Central memory CD8-positive, alpha-beta T cell (primary cell): ENCODE measurements at regions not wholly inside any gene's neighbourhood (a gene's known extent, or its start where the extent isn't known, plus 50 kb on each side); places are given as distances from the start of the nearest gene placed in this dataset.

Source experiments
- ATAC-seq: fragments of 150-1000 bp; cut with Tn5 transposase; replicated peaks from 2 replicates; pipeline ENCODE4 v1.10.0; 2022; ENCODE audit warnings: mild to moderate bottlenecking, moderate FRiP score, moderate number of reproducible peaks; ENCODE audit not compliant: poor library complexity, severe bottlenecking; ENCODE audit errors: extremely low read depth
- DNase-seq, 2 donors: peaks; one replicate each; pipeline ENCODE4 v3.0.0; 2021; ENCODE audit warnings: low spot score in 2 of 2
- H3K27ac Mint-ChIP-seq: one replicate; pipeline ENCODE4 v1.8.0; 2022; ENCODE audit warnings: low read depth, mild to moderate bottlenecking, moderate library complexity, mixed read lengths
- H3K27me3 Mint-ChIP-seq: one replicate; pipeline ENCODE4 v1.8.0; 2022; ENCODE audit warnings: mixed read lengths
- H3K36me3 Mint-ChIP-seq: one replicate; pipeline ENCODE4 v1.8.0; 2022; ENCODE audit warnings: mild to moderate bottlenecking, moderate library complexity, mixed read lengths; ENCODE audit not compliant: insufficient read depth
- H3K4me1 Mint-ChIP-seq: one replicate; pipeline ENCODE4 v1.8.0; 2022; ENCODE audit warnings: mixed read lengths
- H3K4me3 Mint-ChIP-seq: one replicate; pipeline ENCODE4 v1.8.0; 2022; ENCODE audit warnings: mild to moderate bottlenecking, moderate library complexity, mixed read lengths
- H3K9me3 Mint-ChIP-seq: one replicate; pipeline ENCODE4 v1.8.0; 2022; ENCODE audit warnings: mixed read lengths

DNA sequence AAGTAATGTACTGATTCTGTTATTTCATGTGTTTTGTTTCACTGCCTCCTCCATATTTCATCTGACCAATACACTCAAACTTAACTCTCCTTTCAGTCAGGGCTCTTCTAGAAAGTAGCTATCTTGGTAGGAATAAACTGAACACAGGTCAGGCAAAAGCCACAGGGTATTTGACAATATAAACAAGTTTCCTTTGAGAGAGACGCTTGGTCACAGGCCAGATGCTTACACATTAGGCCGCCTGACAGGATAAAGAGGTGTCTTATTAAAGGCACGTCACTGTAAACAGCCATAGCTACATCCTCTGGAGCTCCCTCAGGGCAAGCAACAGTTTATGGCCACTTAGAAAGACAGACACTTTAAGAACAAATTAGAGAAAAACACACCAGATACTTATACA lies 607.5 kb downstream of the SLC6A15 start:
- H3K27me3 Mint-ChIP-seq: no peaks in the 10 kb centered on the region
- H3K36me3 Mint-ChIP-seq: no peaks in the 10 kb centered on the region
- no peak overlapping the region for H3K4me3 Mint-ChIP-seq
- DNase-seq (no peak), ATAC-seq (no peak)
- peaks cover 25% of the 10 kb centered on the region for H3K9me3 Mint-ChIP-seq
- no peak overlapping the region for H3K27ac Mint-ChIP-seq
- no peaks in the 10 kb centered on the region for H3K4me1 Mint-ChIP-seq

DNA sequence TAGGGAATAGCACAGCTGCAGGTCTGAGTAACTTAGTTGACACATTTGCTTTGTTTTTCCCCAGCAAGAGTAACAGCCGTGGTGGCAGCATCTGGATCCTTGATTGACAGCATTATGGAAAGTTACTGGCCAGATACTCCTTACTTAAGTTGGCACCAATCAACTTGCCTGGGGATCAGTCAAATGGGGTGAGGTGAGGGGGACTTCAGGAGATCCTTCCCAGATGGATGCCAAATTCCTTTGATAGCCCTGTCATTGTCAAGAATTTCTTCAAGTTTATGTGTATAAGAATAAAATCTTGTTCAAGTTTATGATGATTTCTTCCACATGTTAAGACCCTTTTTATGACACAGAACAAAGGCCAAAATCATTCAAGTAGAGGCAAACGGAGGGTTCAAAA lies 618.4 kb downstream of the SLC6A15 start:
- no peaks in the 10 kb centered on the region for H3K27me3 Mint-ChIP-seq
- H3K4me3 Mint-ChIP-seq: no peak overlapping the region
- H3K27ac Mint-ChIP-seq: no peak overlapping the region
- H3K4me1 Mint-ChIP-seq: no peaks in the 10 kb centered on the region
- DNase-seq (no peak), ATAC-seq (no peak)
- H3K36me3 Mint-ChIP-seq: no peaks in the 10 kb centered on the region
- H3K9me3 Mint-ChIP-seq: peaks cover 4% of the 10 kb centered on the region

DNA sequence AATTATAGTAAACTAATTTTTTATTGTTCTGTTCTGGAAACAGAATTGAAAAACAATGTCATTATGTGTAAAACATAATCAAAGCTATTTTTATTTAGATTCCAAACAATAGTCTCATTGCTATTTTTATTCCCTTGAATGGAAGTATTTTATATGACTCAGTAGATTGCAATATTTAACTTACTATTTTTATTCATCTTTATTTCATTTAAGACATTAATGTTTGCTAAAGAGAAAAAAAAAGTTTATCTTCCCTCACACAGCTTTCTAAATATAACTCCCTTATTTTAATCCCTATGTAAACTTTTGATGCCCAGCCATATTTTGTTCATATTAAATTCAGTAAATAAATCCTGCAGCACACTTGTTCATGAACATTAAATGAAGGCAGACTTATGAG lies 622.4 kb downstream of the SLC6A15 start:
- H3K36me3 Mint-ChIP-seq: no peaks in the 10 kb centered on the region
- H3K27me3 Mint-ChIP-seq: no peaks in the 10 kb centered on the region
- no peak overlapping the region for H3K4me3 Mint-ChIP-seq
- ATAC-seq: no peak
- H3K4me1 Mint-ChIP-seq: no peaks in the 10 kb centered on the region
- no peak overlapping the region for H3K27ac Mint-ChIP-seq
- peaks cover 10% of the 10 kb centered on the region for H3K9me3 Mint-ChIP-seq
- DNase-seq: no peak

DNA sequence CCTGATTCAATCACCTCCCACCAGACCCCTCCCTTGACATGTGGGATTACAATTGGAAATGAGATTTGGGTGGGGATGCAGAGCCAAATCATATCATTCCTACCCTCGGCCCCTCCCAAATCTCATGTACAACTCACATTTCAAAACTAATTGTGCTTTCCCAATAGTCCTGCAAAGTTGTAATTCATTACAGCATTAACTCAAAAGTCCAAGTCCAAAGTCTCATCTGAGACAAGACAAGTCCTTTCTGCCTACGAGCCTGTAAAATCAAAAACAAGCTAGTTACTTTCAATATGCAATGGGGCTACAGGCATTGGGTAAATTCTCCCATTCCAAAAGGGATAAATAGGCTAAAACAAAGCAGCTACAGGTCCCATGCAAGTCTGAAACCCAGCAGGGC lies 634.6 kb downstream of the SLC6A15 start:
- H3K27ac Mint-ChIP-seq: no peak overlapping the region
- ATAC-seq (no peak), DNase-seq (no peak)
- no peak overlapping the region for H3K4me3 Mint-ChIP-seq
- no peaks in the 10 kb centered on the region for H3K36me3 Mint-ChIP-seq
- H3K9me3 Mint-ChIP-seq: peaks cover 10% of the 10 kb centered on the region
- H3K27me3 Mint-ChIP-seq: no peaks in the 10 kb centered on the region
- H3K4me1 Mint-ChIP-seq: no peaks in the 10 kb centered on the region

DNA sequence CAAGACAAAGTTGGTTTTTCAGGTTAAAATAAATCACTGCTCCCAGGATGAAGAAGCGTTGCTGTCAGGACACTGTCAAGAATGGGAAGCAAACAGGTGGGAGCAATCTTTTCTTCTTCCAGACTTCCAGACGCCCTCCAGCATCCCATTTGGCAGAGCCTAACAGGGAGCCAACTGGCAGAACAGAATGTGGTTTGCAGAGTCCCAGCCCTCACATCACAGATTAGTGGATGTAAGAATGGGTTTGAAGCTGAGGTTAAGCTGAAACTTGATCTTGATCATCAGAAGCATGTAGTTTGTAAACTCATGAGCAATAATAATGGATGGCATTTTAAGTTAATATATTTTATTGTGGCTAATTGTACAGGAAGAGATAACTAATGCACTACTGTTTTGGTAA lies 636.4 kb downstream of the SLC6A15 start:
- no peak for ATAC-seq

DNA sequence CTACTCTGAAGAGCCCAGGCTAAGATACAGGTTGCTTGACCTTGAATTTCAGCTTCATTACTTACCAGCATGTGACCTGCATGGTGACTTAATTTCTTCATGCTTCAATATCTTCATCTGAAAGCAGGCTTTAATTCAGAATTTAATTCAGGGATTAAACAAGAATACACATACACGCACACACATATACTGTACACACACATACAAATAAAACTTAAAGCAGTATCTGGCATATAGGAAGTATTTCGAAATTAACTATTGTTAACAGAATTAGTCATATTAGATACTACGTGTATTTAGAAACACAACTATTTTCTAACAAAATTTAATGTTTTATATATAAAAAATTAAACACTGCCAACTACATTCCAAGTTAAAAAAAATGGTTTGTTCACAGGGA lies 640.3 kb downstream of the SLC6A15 start:
- no peaks in the 10 kb centered on the region for H3K36me3 Mint-ChIP-seq
- H3K27ac Mint-ChIP-seq: no peak overlapping the region
- ATAC-seq: no peak
- peaks cover 5% of the 10 kb centered on the region for H3K9me3 Mint-ChIP-seq
- H3K4me1 Mint-ChIP-seq: no peaks in the 10 kb centered on the region
- no peak overlapping the region for H3K4me3 Mint-ChIP-seq
- DNase-seq: no peak
- no peaks in the 10 kb centered on the region for H3K27me3 Mint-ChIP-seq

More for the DNA sequence above, 636.4 kb downstream of the SLC6A15 start:
- Mint-ChIP-seq H3K27me3 (no peaks in the 10 kb centered on the region), H3K36me3 (no peaks in the 10 kb centered on the region), H3K4me3 (no peak overlapping the region), H3K9me3 (peaks cover 14% of the 10 kb centered on the region), H3K4me1 (no peaks in the 10 kb centered on the region), H3K27ac (no peak overlapping the region)
- DNase-seq: no peak

DNA sequence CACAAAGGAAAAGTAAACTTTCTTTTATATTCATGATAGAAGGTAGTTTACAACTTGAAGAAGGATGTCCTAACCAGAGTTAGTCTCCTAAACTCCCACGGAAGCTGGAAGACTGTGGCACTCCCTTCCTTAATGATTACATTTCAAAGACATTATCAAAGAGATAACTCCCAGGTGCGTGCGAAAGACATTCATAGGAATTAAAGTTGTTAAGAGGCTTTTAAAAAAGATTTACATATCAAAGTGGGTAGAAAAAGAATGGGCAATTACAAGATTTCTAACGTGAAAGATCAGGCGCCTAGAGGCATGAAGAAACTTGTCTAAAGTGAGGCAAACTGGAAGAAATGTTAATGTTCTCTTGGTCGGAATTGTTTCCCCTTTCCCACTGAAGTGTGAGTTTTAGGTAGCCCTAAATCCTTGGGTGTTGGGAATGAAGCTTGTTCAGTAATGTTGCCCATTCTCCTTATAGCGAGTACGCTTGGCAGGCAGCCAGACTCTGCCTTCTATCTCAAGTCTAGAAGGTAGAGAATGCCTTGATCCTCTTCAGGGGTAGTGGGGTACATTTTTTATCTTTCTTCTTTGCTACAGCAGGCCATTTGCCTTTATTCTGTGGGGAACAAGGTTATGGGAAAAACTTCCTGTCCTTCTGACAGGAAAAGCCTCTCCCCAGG lies 642.0 kb downstream of the SLC6A15 start:
- H3K36me3 Mint-ChIP-seq: no peaks in the 10 kb centered on the region
- peaks cover 5% of the 10 kb centered on the region for H3K9me3 Mint-ChIP-seq
- ATAC-seq (no peak), DNase-seq (no peak)
- H3K4me3 Mint-ChIP-seq: no peak overlapping the region
- H3K4me1 Mint-ChIP-seq: no peaks in the 10 kb centered on the region
- H3K27ac Mint-ChIP-seq: no peak overlapping the region
- no peaks in the 10 kb centered on the region for H3K27me3 Mint-ChIP-seq

DNA sequence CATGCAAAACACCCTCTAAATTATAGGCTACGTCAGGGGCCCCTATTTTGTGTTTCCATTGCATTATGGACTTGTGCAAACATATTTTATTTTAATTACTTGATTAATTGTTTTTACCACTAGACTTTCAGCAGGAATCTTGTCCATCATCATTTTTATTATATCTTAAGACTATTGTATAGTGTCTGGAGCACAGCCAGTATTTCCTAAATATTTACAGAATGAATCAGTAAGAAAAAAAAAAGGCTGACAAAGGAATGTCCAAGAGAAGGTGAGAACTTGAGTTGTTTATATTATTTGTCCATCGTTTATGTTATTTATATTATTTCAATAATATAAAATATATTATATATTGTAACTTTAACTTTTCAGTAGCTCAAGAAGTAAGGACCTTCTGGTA lies 664.7 kb downstream of the SLC6A15 start:
- no peaks in the 10 kb centered on the region for H3K27me3 Mint-ChIP-seq
- DNase-seq (no peak), ATAC-seq (no peak)
- H3K4me1 Mint-ChIP-seq: no peaks in the 10 kb centered on the region
- H3K4me3 Mint-ChIP-seq: no peak overlapping the region
- no peaks in the 10 kb centered on the region for H3K36me3 Mint-ChIP-seq
- H3K9me3 Mint-ChIP-seq: peaks cover 6% of the 10 kb centered on the region
- no peak overlapping the region for H3K27ac Mint-ChIP-seq

DNA sequence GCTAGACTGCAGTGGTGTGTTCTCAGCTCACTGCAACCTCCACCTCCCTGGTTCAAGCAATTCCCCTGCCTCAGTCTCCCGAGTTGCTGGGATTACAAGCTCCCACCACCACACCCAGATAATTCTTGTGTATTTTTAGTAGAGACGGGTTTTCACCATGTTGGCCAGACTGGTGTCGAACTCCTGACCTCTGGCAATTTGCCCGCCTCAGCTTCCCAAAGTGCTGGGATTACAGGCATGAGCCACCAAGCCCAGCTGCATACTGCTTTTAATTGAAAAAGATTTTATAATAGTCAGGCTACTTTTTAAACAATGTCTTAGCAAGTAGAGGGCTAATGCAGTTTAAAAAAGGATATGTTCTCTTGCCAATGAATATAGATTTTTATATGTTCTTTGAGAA lies 668.9 kb downstream of the SLC6A15 start:
- no peaks in the 10 kb centered on the region for H3K36me3 Mint-ChIP-seq
- no peaks in the 10 kb centered on the region for H3K4me1 Mint-ChIP-seq
- H3K9me3 Mint-ChIP-seq: peaks cover 6% of the 10 kb centered on the region
- DNase-seq (no peak), ATAC-seq (no peak)
- no peaks in the 10 kb centered on the region for H3K27me3 Mint-ChIP-seq
- H3K4me3 Mint-ChIP-seq: no peak overlapping the region
- H3K27ac Mint-ChIP-seq: no peak overlapping the region

DNA sequence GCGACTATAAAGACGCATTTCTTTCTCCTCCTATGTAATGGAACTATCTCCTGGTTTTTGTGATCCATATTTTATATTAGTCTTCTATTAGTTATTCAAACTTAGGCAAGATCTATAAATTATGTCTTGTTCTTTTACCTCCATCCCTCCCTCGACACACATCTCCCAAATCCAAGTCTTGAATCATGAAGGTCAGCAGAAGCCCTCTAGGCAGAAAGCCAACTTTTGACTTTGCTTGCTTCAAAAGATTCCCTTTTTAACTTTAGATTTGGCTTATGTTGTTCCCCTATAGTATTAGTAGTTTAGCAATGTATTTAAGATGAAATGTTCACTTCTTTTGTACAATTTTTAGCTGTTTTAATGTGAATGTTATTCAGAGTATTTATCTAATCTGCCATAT lies 689.8 kb downstream of the SLC6A15 start:
- H3K27me3 Mint-ChIP-seq: no peaks in the 10 kb centered on the region
- no peak overlapping the region for H3K4me3 Mint-ChIP-seq
- H3K27ac Mint-ChIP-seq: no peak overlapping the region
- DNase-seq: no peak
- no peaks in the 10 kb centered on the region for H3K4me1 Mint-ChIP-seq
- no peak for ATAC-seq
- no peaks in the 10 kb centered on the region for H3K9me3 Mint-ChIP-seq
- H3K36me3 Mint-ChIP-seq: no peaks in the 10 kb centered on the region

DNA sequence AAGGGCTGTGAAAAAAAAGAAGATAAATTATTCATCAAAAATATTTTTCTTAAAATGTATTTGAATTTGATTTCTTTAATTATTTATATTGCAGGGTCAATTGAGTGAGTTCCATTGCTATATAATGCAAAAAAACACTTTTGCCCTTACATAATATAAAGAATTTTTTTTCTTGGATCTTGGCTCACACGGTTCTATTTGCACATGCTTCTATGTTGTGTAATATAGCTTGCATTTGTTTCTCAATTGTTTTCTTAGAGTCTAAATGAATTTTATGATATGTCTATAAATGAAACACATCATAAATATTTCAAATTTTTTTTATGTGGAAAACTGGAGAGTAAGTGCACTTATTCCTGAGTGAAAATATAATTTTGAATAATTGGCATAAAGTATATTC lies 694.2 kb downstream of the SLC6A15 start:
- ATAC-seq (no peak), DNase-seq (no peak)
- H3K9me3 Mint-ChIP-seq: peaks cover 7% of the 10 kb centered on the region
- H3K27me3 Mint-ChIP-seq: no peaks in the 10 kb centered on the region
- no peaks in the 10 kb centered on the region for H3K36me3 Mint-ChIP-seq
- H3K4me1 Mint-ChIP-seq: no peaks in the 10 kb centered on the region
- H3K27ac Mint-ChIP-seq: no peak overlapping the region
- no peak overlapping the region for H3K4me3 Mint-ChIP-seq

DNA sequence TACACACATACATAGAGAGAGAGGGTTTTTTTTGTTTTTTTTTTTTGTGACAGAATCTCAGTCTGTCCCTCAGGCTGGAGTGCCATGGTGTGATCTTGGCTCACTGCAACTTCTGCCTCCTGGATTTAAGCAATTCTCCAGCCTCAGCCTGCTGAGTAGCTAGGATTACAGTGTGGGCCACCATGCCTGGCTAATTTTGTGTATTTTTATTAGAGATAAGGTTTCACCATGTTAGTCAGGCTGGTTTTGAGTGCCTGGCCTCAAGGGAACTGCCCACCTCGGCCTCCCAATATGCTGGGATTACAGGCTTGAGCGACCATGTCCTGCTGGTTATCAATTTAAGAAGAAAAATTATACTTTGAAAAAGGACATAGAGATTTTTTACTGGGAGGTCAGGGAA lies 710.6 kb downstream of the SLC6A15 start:
- no peaks in the 10 kb centered on the region for H3K36me3 Mint-ChIP-seq
- no peak for DNase-seq
- ATAC-seq: no peak
- H3K4me3 Mint-ChIP-seq: no peak overlapping the region
- H3K9me3 Mint-ChIP-seq: peaks cover 6% of the 10 kb centered on the region
- no peaks in the 10 kb centered on the region for H3K4me1 Mint-ChIP-seq
- H3K27me3 Mint-ChIP-seq: no peaks in the 10 kb centered on the region
- no peak overlapping the region for H3K27ac Mint-ChIP-seq

DNA sequence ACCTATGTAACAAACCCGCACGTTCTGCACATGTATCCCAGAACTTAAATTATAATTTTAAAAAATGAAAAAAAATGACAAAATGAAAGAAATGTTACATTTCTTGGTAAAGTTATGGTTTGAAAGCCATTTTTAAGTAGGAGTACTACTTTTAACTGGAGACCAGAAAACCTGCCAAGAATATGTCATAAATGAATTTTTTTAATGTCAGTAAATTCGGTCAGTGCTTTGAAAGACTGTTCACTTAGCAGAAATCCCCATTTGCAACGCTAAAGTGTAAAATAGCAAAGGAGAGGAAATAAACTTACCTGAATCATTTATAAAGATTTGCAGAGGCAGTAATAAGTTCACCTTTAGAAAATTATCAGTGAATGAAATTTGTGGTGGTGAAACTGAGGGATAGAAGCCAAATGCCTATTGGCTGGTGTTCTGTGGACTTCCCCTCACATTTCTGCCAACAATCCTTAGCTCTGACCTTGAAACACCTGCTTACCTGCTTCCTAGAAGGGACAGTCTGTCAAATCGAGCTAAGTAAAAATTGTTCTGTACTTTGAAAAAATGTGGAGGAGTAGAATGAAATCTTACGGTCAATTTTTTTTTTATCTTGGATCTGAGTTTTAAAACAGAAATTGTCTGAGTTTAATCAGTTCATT lies 714.2 kb downstream of the SLC6A15 start:
- Mint-ChIP-seq H3K27me3 (no peaks in the 10 kb centered on the region), H3K36me3 (no peaks in the 10 kb centered on the region)

More for the DNA sequence above, 714.2 kb downstream of the SLC6A15 start:
- DNase-seq (no peak), ATAC-seq (no peak)
- Mint-ChIP-seq H3K4me1 (no peaks in the 10 kb centered on the region), H3K9me3 (peaks cover 6% of the 10 kb centered on the region), H3K4me3 (no peak overlapping the region), H3K27ac (no peak overlapping the region)
